ENCODE measurements at regions not wholly inside any gene's neighbourhood (a gene's known extent, or its start where the extent isn't known, plus 50 kb on each side); places are given as distances from the start of the nearest gene placed in this dataset.

- Histone ChIP-seq H3K27ac (no peak overlapping the region), H2AFZ (no peak overlapping the region), H3K79me2 (ENCODE audit: low read depth) (no peaks in the 10 kb centered on the region), H4K20me1 (ENCODE audit: insufficient read depth) (no peaks in the 10 kb centered on the region), H3K9me3 (ENCODE audit: insufficient read depth, low read depth) (no peaks in the 10 kb centered on the region), H3K27me3 (ENCODE audit: insufficient read depth, low read depth) (no peaks in the 10 kb centered on the region), H3K36me3 (ENCODE audit: low read depth) (no peaks in the 10 kb centered on the region), H3K4me1 (replicated peaks; ENCODE audit: insufficient read depth) (no peaks in the 10 kb centered on the region), H3K4me2 (no peak overlapping the region), H3K4me3 (no peak overlapping the region), H3F3A (ENCODE audit: insufficient read depth, low read depth) (no peaks in the 10 kb centered on the region), H3K9me2 (ENCODE audit: insufficient read depth) (no peaks in the 10 kb centered on the region)
- ChIA-PET CTCF (no interaction called here), POLR2A (ENCODE audit: unreplicated experiment) (no interaction called here)
- TF ChIP-seq EZH2 (IDR thresholded peaks at IDR 0.05; ENCODE audit: low read depth): no peak
- no peak for TF ChIP-seq CTCF (conservative IDR thresholded peaks at IDR 0.05)
- no TSS peak for BruUV-seq (replicated peaks)
- no peak for DNase-seq
- intact Hi-C loops (cut with micrococcal nuclease; ENCODE audit: unreplicated experiment): no loop called here
Observed at GRCh38 chr16:79697562-79698112, 97.1 kb upstream of the MAF start.

- Histone ChIP-seq H4K20me1 (ENCODE audit: insufficient read depth) (no peaks in the 10 kb centered on the region), H3K9me2 (ENCODE audit: insufficient read depth) (no peaks in the 10 kb centered on the region), H2AFZ (no peak overlapping the region), H3K4me2 (no peak overlapping the region), H3K36me3 (ENCODE audit: low read depth) (no peaks in the 10 kb centered on the region), H3F3A (ENCODE audit: insufficient read depth, low read depth) (no peaks in the 10 kb centered on the region), H3K4me1 (replicated peaks; ENCODE audit: insufficient read depth) (no peaks in the 10 kb centered on the region), H3K27me3 (ENCODE audit: insufficient read depth, low read depth) (no peaks in the 10 kb centered on the region), H3K27ac (no peak overlapping the region), H3K79me2 (ENCODE audit: low read depth) (no peaks in the 10 kb centered on the region), H3K9me3 (ENCODE audit: insufficient read depth, low read depth) (no peaks in the 10 kb centered on the region), H3K4me3 (no peak overlapping the region)
- intact Hi-C loops (cut with micrococcal nuclease; ENCODE audit: unreplicated experiment): no loop called here
- BruUV-seq (replicated peaks): no TSS peak
- DNase-seq: no peak
- POLR2A ChIA-PET (ENCODE audit: unreplicated experiment): no interaction called here
- CTCF ChIA-PET: no interaction called here
- TF ChIP-seq EZH2 (IDR thresholded peaks at IDR 0.05; ENCODE audit: low read depth) (no peak), CTCF (conservative IDR thresholded peaks at IDR 0.05) (no peak)
Observed at GRCh38 chr16:79691007-79691406, 90.5 kb upstream of the MAF start.

GRCh38 chr16:79690159-79690558 lies 89.6 kb upstream of the MAF start:
- no peak for TF ChIP-seq CTCF (conservative IDR thresholded peaks at IDR 0.05)
- TF ChIP-seq EZH2 (IDR thresholded peaks at IDR 0.05; ENCODE audit: low read depth): no peak
- Histone ChIP-seq H3K27ac (no peak overlapping the region), H2AFZ (no peak overlapping the region), H3K9me3 (ENCODE audit: insufficient read depth, low read depth) (no peaks in the 10 kb centered on the region), H3K36me3 (ENCODE audit: low read depth) (no peaks in the 10 kb centered on the region), H3K4me2 (no peak overlapping the region), H3K4me1 (replicated peaks; ENCODE audit: insufficient read depth) (no peaks in the 10 kb centered on the region), H3K27me3 (ENCODE audit: insufficient read depth, low read depth) (no peaks in the 10 kb centered on the region), H3K9me2 (ENCODE audit: insufficient read depth) (no peaks in the 10 kb centered on the region), H4K20me1 (ENCODE audit: insufficient read depth) (no peaks in the 10 kb centered on the region), H3K79me2 (ENCODE audit: low read depth) (no peaks in the 10 kb centered on the region), H3K4me3 (no peak overlapping the region), H3F3A (ENCODE audit: insufficient read depth, low read depth) (no peaks in the 10 kb centered on the region)
- ChIA-PET CTCF (no interaction called here), POLR2A (ENCODE audit: unreplicated experiment) (no interaction called here)
- BruUV-seq (replicated peaks): no TSS peak
- no peak for DNase-seq
- intact Hi-C loops (cut with micrococcal nuclease; ENCODE audit: unreplicated experiment): no loop called here

Measured in PC-9 (cell line).